Prostate gland (tissue), 2 donors: ENCODE measurements at regions not wholly inside any gene's neighbourhood (a gene's known extent, or its start where the extent isn't known, plus 50 kb on each side); places are given as distances from the start of the nearest gene placed in this dataset.

Source experiments
- CTCF ChIP-seq, 4 experiments: fragments of 200-600 bp in 2 of 4; fragments of 450-650 bp in 2 of 4; sonication (generic) in 2 of 4; IDR thresholded peaks; 1 replicate in 3 of 4; 2 replicates in 1 of 4; pipeline ENCODE4 v1.5.1; 2016 to 2019; ENCODE audit warnings: antibody characterized with exemption in 4 of 4, mild to moderate bottlenecking in 2 of 4, moderate library complexity in 2 of 4
- POLR2AphosphoS5 ChIP-seq: sonication (generic); formaldehyde crosslinking; IDR thresholded peaks from one replicate; pipeline ENCODE4 v1.6.1; 2017; ENCODE audit warnings: antibody characterized with exemption

GRCh38 chr2:5495586-5495985, 196.6 kb upstream of the SOX11 start:
- TF ChIP-seq CTCF (IDR thresholded peaks at IDR 0.05) (no peak), POLR2AphosphoS5 (no peak)
